HG03378 (cell line): ENCODE measurements at regions not wholly inside any gene's neighbourhood (a gene's known extent, or its start where the extent isn't known, plus 50 kb on each side); places are given as distances from the start of the nearest gene placed in this dataset.

ENCODE experiments used
- ATAC-seq: cut with Tn5 transposase; IDR thresholded peaks from one replicate; pipeline ENCODE4 v1.9.1; 2021; ENCODE audit warnings: mild to moderate bottlenecking, moderate library complexity; ENCODE audit not compliant: unreplicated experiment

DNA sequence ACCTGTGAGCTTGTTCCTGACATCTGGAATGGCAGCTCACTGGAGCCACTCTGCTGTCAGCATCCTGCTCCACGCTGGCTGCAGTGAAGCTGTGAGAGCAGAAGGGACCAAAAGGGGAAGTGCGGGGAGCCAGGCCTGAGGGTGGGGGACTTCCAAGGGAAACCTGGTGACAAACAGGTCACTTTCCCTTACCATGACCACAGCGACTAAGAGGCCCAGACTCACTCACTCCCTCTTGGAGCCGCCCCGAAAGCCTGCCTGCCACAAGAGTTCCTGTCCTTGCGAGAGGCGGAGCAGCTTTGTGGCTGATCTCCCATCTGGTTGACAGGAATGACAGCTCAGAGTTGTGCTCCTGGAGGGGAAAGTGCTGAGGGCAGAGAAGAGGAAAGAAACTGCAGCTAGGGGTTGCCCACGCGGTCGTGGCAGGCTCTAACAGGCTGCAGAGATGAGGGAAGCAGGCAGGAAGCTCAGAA, 183.8 kb upstream of the NTM start:
- peak; percentile 95 for ATAC-seq

DNA sequence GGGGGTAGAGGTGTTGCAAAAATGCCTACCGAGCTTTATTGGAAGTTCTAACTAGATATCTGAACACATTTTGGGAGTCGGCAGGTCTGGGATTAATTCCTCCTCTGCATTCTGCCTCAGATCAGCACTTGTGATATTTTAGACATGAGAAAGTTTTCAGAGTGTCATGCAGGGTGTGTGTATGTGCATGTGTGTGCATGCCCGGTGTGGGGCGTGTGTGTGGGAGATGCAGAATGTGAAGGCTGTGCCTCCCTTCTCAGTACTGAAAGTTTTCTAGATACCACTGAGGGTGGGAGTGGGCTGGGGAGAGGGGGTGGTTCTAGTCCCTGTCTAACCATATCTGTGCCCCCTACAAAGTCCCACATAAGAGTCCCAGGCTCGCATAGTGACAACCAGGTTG, 180.0 kb upstream of the NTM start:
- no peak for ATAC-seq

DNA sequence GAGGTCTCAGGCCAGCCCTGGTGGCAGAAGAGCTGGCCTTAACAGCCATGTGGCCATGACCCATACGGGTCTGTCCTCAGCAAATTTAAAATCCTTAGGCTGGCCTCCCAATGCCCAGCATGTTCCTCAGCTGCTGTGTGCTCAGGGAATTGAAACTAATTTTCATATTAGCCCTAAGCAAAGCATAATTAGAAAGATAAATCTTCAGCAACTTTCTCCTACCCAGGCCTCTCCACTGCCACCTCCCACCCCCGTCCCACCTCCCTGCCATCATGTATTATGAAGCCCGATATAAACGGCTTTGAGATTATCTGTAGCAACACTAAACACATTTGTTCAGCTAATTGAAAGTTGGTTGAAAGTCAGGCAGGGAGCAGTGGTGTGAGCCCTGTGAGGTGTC, 178.8 kb upstream of the NTM start:
- ATAC-seq: no peak

DNA sequence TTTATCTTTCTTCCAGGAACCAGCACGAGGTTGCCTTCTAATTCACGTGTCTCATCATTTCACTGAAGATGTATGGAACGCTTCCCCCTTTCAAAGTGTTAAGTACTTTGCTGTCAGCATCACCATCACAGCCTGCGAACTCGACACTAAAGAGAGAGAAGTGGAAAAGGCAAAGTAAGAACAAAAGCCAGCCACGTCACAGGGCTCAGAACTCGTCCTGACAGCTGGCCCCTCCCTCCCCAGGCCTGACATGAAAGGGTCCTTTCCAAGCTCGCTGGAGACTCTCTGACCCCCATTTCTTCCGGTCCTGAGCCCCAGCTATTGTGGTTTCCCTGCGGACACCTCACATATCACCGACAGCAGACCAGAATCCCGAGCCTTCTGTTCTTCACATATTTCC, 177.8 kb upstream of the NTM start:
- no peak for ATAC-seq

DNA sequence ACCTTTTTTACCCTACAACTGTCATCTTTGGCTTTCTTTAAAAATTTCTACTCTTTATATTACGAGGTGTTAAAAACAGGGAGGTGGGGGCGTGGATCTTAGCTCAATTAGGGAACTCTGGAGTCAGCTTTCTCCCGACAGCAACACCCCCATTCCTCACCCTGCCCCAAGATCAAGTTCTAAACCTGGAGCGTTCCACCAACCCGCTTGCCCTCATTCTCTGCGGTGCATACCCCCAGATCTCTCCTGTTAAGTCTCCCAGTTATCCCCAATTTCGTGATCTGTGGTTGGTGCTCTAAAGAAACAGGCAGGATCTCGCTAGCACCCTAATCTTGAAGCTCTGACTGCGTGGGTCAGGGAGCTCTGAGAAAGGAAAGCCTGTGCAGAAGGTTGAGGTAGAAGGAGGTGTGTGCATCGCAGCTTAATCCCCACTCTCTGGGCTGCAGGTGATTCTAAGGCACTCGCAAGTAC, 177.3 kb upstream of the NTM start:
- no peak for ATAC-seq

DNA sequence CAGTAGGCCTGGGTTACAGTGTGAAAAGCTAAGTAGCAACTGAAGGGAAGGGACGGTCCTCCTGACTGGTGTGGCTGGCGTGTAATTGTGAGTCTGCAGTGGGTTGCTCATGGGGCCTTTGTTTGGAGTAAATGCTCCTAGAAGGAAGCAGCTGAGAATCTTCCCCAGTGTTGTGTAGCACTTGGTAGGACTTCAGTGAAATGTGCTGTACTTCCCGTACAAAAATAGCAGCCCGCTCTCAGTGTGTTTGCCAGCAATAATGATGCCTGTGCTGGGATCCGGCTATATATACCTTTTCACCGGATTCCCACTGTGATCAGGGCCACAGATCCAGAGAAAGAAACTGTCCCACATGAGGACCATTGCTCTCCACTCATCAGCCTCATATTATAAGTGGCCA, 175.7 kb upstream of the NTM start:
- no peak for ATAC-seq

DNA sequence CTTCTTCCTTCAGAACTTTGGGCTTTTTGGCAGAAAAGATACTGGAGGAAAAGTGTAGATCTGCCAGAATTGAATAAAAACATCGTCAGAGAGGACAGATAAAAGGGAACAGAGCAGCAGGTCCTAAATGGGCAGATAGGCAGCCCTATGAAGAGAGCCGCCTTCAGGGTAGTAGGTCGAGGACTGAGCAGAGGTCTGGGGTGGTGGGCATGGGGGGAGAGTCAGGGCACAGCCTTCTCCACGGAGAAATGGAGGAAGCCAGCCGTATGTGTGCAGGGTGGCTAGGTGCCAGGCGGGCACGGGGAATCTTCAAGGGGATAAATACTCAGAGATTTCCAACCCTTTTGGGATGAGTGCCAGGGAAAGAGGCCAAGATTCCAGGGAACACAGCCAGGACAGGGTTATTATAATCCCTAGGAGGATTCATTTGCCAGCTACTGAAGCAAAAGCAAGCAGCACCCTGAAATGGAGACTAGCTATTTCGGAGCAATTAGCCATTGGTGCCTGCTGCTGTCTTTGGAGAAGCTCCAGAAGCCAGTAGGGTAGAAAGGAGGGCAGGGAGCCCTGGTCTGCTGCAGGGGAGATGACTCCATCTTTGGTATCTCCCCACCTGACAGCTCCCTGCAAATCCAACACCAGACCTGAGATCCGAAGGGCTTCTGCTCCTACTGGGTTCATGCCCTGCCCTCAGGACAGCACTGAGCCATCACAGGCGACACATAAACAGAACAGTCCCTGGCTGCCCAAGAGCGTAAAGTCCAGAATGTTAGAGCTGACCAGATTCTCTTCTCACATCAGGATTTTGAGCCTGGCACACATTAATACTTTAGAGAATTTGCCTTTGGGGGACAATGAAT, 174.5 kb upstream of the NTM start:
- ATAC-seq: no peak

DNA sequence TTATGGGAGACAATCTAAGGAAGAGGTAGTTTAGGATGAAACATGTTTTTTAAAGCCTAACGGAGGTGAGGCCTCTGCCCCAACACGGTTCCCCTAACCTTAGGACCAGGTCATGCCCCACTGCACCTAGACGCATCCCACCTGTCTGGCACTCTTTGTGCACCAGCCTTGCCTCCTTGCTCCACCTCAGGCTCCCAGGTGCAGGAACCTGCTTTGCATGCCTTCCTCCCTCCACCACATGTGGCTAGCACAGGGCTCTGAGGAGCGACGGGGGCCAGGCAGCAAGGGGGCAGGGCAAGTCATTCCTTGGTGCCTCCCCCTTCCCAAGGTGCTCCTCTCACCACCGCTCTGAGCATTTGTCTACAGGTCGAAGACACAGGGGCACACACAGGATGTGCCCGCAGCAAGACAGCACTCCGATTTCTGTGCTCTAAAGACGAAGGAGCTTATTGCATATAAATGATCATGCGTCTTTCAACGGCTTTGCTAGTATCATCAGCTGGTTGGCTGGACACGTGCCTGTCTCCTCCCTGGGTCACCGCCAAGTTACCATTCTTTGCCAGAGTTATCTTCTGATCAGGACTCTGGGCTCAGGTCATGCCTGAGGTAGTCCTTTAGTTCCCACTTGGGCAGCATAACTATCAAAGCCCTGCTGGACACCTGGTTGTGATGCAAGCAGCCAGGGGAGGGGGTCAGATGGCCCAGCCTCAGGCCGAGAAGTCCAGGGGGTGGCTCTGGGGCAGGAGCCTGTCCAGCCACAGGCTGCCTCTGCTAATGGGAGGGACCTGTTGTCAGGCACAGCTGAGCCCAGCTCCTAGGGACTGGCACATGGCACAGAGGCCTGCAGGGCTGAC, 172.0 kb upstream of the NTM start:
- no peak for ATAC-seq

DNA sequence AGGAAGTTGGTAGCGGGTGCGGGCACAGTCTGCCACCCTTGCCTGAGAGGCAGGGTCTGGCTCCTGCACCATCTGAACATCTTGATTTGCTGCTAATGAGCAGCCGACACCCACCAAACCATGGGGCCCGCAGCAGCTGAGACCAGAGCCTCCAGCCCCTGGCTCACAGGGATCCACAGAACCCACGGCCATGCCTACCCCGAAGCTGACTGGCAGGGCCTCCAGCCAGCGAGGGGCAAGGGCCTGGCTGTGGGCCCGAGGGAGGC, 171.5 kb upstream of the NTM start:
- no peak for ATAC-seq

DNA sequence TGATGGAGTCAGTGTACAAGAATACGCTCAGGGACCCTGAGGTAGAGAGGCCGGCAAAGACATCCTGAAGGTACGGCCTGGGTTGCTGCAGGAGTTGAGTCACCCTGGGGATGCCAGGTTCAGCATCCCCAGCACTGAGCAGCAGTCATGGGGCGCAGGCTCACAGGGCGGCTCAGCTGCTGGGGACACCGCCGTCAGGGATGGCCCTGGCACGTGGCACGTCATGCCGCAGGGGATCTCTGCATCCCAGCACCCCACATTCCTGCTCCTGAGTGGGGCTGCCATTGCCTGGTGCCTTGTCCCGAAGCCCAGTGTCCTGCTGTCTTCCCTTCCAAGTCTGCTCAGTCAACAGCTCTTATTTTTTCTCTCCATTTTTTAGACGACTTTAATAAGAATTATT, 168.7 kb upstream of the NTM start:
- ATAC-seq: no peak

DNA sequence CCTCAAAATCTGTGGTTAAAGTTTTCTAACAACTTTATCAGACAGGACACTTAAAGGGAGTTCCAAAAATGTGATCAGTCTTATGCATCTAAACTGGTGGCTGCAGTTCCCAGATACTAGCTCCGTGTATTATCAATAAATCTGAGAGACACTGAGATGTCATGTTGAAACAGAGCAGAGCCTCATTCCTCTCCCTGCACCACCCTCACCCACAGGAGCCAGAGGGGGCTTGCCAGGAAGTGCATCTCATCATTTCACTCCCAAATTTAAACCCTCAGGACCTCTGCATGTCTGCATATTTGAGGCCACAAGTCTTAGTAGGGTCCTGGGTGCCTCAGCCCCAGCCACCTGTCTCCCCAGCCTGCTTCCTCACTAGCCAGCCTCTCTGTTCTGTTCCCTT, 167.4 kb upstream of the NTM start:
- ATAC-seq: no peak

DNA sequence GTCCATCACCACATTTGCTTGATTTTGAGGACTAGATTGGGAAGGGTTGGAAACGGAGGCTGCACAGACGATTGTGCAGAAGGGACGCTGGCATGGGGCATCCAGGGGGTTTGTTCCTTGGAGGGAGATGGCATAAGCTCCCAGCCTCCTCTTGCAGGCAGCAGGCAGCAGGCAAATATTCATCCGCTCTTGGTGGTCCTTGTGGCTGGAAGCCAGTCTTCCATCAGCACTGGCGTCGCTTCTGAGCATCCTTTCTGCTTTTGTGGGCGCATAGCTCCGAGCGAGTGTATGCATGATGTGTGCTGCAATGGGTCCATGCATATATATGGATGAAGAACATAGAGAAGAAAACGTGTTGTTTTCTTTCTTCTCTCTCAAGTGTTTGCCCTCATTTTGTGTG, 166.1 kb upstream of the NTM start:
- no peak for ATAC-seq

DNA sequence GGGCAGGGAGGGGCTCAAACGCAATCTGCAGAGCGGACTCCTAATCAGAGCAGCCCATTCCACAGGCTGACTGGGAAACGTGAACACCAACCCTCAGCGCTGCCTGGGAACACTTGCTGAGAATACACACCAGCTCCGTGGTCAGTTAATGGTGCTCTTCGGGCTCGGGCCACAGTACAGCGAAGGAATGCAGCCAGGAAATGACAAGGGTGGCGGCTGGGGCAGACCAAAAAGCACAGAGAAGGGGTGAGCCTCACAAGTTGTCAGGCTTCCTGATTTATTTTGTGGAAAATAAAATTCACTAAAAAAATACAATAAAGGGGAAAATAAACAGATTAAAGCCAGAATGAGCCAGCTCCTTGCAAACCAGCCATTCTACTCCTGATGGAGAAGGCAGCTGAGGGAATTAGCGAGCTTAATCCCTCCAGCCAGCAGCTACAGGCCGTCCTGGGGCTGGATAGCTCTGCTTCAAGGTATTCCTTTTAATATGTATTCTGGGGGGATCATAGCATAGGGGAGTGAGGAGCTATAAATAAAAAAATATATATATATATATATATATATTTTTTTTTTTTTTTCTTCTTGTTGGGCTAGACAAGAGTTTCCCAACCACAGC, 165.5 kb upstream of the NTM start:
- ATAC-seq: no peak

DNA sequence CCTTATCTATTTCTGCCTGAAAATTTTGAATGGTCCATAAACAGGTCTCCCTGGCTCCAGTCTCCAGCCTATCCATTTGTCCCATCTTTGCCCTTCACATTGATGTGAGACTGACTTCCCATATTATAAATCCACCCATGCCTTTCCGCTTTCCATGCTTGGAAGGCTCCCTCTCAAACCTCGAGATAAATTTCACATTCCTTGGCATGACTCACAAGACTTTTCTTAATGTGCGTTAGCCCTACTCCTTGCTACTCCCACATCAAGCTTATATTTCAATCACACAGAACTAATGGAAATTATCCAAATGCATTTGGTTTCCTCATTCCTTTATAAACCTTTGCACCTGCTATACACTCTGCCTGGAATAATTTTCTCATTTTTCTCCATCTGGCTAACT, 163.7 kb upstream of the NTM start:
- no peak for ATAC-seq

DNA sequence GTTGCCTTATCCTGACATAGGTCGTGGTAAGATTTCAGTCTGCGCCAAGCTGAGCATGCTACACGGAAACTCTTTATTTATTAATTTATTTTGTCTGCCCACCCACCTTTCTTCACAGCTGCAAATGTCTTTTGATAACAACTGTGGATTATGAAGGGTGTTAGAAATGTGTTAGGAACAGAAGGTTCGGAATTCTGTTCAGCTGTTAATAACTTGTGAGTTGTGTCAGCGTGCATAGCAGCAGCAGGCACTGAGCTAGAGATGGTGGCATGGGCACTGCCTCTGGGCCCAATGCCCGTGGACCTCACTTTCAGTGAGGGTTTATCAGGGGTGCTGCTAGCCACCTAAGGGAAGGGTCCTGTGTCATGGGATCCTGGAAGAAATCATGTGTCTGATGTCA, 162.5 kb upstream of the NTM start:
- ATAC-seq: no peak

DNA sequence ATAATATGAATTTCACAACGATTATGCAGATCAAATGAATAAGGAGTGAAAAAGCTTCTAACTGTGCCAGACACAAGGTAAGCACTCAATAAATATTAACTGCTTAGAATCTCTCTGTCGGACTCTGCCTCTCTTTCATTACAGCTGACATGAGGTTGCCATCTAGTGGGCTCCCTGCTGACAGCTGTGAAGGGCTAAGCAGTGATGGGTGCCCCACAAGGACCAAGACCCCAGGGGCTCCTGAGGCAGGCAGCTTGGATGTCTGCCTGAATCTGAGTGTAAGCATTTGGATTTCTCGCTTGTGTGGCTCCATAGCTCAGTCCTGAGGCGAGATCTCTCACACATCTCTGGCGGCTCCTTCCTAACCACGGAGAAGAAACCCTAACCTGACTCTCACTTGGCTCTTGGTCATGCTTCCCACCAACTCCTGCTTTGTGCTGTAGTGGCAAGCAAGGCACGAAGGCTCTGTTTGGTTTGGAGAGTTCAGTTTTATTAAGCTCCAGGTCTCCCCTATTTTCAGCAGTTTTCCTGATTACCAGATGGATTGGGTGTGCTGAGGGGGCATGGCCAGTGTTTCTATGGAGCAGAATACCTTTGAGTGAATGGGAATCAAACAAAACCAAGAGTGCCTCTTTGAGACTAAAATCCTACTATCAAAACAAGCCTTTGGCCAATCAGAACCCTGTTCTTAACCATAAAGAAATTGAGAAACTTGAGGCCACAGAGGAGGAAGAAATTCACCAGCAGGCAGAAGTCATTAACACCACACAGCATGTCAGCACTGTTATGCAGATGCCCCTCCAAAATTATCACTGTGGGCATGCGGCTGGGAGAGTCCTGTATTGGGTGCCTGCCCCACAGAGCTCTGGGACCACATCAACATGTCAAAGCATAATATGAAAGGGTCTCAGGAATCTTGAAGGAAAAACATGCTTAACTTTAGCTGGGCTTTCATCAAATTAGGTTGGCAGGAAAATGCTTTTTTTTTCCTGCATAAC, 152.8 kb upstream of the NTM start:
- ATAC-seq: no peak

DNA sequence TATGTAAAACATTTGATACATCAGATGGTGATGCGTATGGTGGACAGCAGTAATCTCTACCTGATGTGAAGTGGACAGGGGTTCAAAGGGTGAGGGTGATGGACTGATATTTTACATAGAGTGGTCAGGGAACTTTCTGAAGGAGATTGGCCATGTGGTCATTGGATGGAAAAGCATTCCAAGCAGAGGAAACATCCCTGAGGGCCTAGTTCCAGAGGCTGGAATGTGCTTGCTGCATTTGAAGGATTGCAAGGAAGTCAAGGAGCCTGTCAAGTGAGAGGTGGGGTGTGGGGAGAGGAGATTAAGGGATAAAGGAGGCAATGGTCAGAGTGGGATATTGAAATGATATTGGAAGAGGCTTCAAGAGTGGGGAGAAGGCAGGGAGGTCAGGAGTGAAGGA, 151.9 kb upstream of the NTM start:
- ATAC-seq: no peak

DNA sequence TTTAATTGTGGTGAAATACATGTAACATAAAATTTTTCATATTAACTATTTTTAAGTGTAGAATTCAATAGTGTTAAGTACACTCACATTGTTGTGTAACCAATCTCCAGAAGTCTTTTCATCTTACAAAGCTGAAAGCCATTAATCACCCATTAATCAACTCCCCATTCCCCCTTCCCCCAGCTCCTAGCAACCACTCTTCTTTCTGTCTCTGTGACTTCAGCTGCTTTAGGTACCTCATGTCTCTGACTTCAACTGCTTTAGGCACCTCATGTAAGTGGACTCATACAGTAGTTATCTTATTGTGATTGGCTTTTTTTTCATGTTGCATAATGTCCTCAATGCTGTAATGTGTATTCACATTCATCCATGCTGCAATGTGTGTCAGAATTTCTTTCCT, 150.8 kb upstream of the NTM start:
- ATAC-seq: no peak

DNA sequence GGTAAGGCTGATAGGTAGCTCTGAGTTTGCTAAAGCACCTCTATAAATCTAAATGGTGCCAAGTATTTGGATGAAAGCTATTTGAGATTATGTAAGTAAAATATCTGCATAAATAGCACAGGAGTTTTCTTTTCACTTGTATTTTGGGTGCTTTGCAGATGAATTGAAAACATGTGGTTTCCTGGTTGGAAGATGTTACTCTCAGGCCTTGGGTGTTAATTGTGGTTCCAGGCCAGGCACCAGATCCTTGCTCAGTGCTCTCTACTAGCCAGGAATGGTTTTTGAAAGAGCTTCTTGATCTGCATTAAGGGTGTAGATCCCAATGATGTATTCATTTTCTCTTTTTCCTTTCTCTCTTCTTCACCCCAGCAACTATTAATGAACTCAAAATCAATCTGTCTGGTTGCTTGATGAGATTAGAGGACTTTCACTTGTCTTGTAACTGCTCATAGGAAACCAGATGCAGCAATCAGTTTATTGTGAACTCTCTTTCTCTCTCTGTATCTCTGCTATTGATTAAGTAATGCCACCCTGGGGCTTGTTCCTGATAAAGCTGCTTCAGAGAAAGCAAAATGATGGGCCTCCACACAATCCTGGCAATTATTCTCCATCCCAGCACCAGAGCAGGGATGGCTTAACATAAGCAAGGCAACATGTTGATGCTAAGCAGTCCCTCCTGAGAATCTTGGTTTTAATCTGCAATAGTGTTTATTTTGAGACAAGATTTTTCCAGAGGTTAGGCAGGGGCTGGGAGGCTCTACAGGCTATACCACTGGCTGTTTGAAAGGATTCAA, 147.0 kb upstream of the NTM start:
- no peak for ATAC-seq

DNA sequence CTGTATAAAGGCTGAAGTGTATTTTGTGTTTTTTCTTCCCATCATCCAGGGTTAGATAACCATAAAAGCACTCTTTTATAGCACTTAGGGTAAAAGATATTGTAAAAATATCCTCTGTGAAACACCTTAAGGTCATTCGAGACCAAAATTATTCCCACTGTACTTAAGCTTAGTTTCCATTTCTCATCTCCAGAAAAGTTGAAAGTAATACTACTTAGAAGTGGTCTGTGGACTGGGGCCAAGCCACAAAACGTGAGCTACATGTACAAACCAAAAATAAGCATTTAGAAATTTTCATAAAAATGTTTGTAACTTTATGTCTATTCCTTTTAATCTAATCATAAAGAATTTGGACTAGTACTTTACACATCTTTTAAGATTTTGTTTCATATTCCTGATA, 142.0 kb upstream of the NTM start:
- no peak for ATAC-seq
